Body of pancreas (tissue), 4 donors: ENCODE measurements at regions not wholly inside any gene's neighbourhood (a gene's known extent, or its start where the extent isn't known, plus 50 kb on each side); places are given as distances from the start of the nearest gene placed in this dataset.

Experiments used
- ATAC-seq: fragments of 150-250 bp; one replicate; pipeline ENCODE4 v1.9.1; 2016
- DNase-seq, 4 donors: peaks; one replicate each; pipeline ENCODE4 v3.0.0-alpha.2; 2019
- H3K27ac ChIP-seq, 4 donors: fragments of 200-600 bp; sonication (generic); 1 replicate in 3 of 4; 2 replicates in 1 of 4; pipeline versions ENCODE4 v1.5.1 to v1.6.1; 2016 to 2019; ENCODE audit warnings: mild to moderate bottlenecking in 1 of 4, mixed read lengths in 1 of 4, moderate library complexity in 1 of 4
- H3K27me3 ChIP-seq, 2 donors: fragments of 200-600 bp; sonication (generic); one replicate each; pipeline ENCODE4 v1.6.0; 2016; ENCODE audit warnings: mild to moderate bottlenecking in 1 of 2
- H3K36me3 ChIP-seq, 2 donors: fragments of 200-600 bp; sonication (generic); replicated peaks in 1 of 2; 2 replicates each; pipeline ENCODE4 v1.5.1; 2016; ENCODE audit warnings: low read depth in 2 of 2; ENCODE audit not compliant: insufficient read depth in 1 of 2
- H3K4me1 ChIP-seq: fragments of 200-600 bp; sonication (generic); one replicate; pipeline ENCODE4 v1.6.0; 2016
- H3K4me3 ChIP-seq, 2 donors: fragments of 200-600 bp; sonication (generic); 1 replicate in 1 of 2; 2 replicates in 1 of 2; pipeline ENCODE4 v1.5.1; 2016 to 2019
- H3K9me3 ChIP-seq, 3 donors: fragments of 200-600 bp; sonication (generic); 1 replicate in 2 of 3; 2 replicates in 1 of 3; pipeline ENCODE4 v1.5.1; 2016
- CTCF ChIP-seq, 7 experiments: fragments of 450-650 bp in 4 of 7; fragments of 200-600 bp in 3 of 7; sonication (generic) in 3 of 7; IDR thresholded peaks; one replicate each; pipeline ENCODE4 v1.5.1; 2016 to 2019; ENCODE audit warnings: antibody characterized with exemption in 7 of 7
- POLR2A ChIP-seq, 3 donors: fragments of 450-650 bp; IDR thresholded peaks; one replicate each; pipeline ENCODE4 v1.6.1; 2016; ENCODE audit warnings: antibody characterized with exemption in 3 of 3, mild to moderate bottlenecking in 2 of 3
- WGBS, 2 donors: methylation state at CpG; one replicate each; pipeline ENCODE4 v1.1.5; 2017; 5-methylcytosine and 5-hydroxymethylcytosine counted together
- intact Hi-C: fragments of 100-400 bp; cut with DNase I; formaldehyde crosslinking; loops from one replicate; pipeline ENCODE4 v1.15.1; 2023

GRCh38 chrX:140848800-140849199, 139.2 kb downstream of the LINC00632 start:
- no peaks in the 10 kb centered on the region for H3K27me3 ChIP-seq
- H3K4me1 ChIP-seq, result no peaks in the 10 kb centered on the region
- WGBS, 2 donors, result 86 to 88% methylated on average over 5 of the region's 5 CpGs
- TF ChIP-seq POLR2A (IDR thresholded peaks at IDR 0.05) (no peak), CTCF (IDR thresholded peaks at IDR 0.05) (no peak)
- ATAC-seq (no peak), DNase-seq (no peak)
- no peak overlapping the region for H3K27ac ChIP-seq
- H3K9me3 ChIP-seq, result no peaks in the 10 kb centered on the region
- no peaks in the 10 kb centered on the region for H3K36me3 ChIP-seq
- intact Hi-C loops, result no loop called here
- H3K4me3 ChIP-seq, result no peak overlapping the region

DNA sequence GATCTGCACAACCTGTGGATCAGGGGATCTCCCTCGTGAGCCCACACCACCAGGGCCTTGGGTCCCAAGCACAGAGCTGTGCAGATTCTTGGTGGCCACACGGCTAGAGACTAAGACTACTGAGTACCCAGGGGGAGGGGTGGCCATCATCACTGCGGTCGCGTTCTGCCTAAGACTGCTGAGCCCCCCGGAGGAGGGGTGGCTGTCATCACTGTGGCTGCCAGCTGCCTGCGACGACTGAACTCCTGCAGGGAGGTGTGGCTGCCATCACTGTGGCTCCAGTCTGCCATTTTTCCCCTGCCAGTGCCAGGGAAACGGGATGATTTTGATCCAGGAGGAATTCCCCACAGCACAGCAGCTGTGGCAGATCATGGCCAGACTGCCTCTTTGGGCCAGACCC, 141.7 kb upstream of the SPANXB1 start:
- no peak for TF ChIP-seq POLR2A (IDR thresholded peaks at IDR 0.05)
- TF ChIP-seq CTCF (IDR thresholded peaks at IDR 0.05), result no peak
- H3K27ac ChIP-seq, result no peak overlapping the region
- no peaks in the 10 kb centered on the region for H3K36me3 ChIP-seq
- H3K4me3 ChIP-seq, result no peak overlapping the region
- H3K9me3 ChIP-seq, result no peaks in the 10 kb centered on the region
- 88% methylated on average over 7 of the region's 9 CpGs; no CpG with 5 or more reads in 1 of the 2 donors for WGBS, 2 donors
- H3K4me1 ChIP-seq, result no peaks in the 10 kb centered on the region
- H3K27me3 ChIP-seq, result no peaks in the 10 kb centered on the region
- DNase-seq (no peak), ATAC-seq (no peak)
- intact Hi-C loops, result no loop called here

DNA sequence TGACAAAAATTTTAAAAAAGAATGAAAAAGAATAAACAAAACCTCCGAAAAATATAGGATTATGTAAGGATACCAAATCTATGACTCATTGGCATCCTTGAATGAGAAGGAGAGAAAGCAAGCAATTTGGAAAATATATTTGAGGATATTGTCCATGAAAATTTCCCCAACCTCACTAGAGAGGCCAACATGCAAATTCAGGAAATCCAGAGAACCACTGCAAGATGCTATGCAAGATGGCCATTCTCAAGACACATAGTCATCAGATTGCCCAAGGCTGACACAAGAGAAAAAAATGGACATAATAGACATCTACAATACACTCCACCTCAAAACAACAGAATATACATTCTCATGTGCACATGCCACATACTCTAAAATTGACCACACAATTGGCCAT, 135.9 kb upstream of the SPANXB1 start:
- intact Hi-C loops, result no loop called here
- Histone ChIP-seq H3K4me3 (no peak overlapping the region), H3K4me1 (no peaks in the 10 kb centered on the region), H3K36me3 (no peaks in the 10 kb centered on the region), H3K27ac (no peak overlapping the region), H3K27me3 (no peaks in the 10 kb centered on the region), H3K9me3 (no peaks in the 10 kb centered on the region)
- no peak for TF ChIP-seq CTCF (IDR thresholded peaks at IDR 0.05)
- no peak for TF ChIP-seq POLR2A (IDR thresholded peaks at IDR 0.05)
- ATAC-seq (no peak), DNase-seq (no peak)
- 55 to 76% methylated on average over 1 of the region's 1 CpG for WGBS, 2 donors

GRCh38 chrX:140912606-140913005, 89.8 kb upstream of the SPANXB1 start:
- ATAC-seq (no peak), DNase-seq (no peak)
- Histone ChIP-seq H3K27ac (no peak overlapping the region), H3K4me1 (peaks cover 20% of the 10 kb centered on the region), H3K36me3 (no peaks in the 10 kb centered on the region), H3K27me3 (no peaks in the 10 kb centered on the region), H3K9me3 (no peaks in the 10 kb centered on the region), H3K4me3 (no peak overlapping the region)
- TF ChIP-seq POLR2A (IDR thresholded peaks at IDR 0.05), result no peak
- TF ChIP-seq CTCF (IDR thresholded peaks at IDR 0.05), result no peak
- intact Hi-C loops, result no loop called here

- Histone ChIP-seq H3K4me1 (peaks cover 20% of the 10 kb centered on the region), H3K27ac (no peak overlapping the region), H3K4me3 (no peak overlapping the region), H3K9me3 (no peaks in the 10 kb centered on the region), H3K36me3 (no peaks in the 10 kb centered on the region), H3K27me3 (no peaks in the 10 kb centered on the region)
- ATAC-seq (no peak), DNase-seq (no peak)
- intact Hi-C loops, result no loop called here
- TF ChIP-seq CTCF (IDR thresholded peaks at IDR 0.05) (no peak), POLR2A (IDR thresholded peaks at IDR 0.05) (no peak)
- 24 to 27% methylated on average over 3 of the region's 3 CpGs for WGBS, 2 donors
Measured at GRCh38 chrX:140913802-140914501, 88.4 kb upstream of the SPANXB1 start.
